Activated B cell treated with CpG ODN at 0.5 μM for 24 hours (primary cell): ENCODE measurements at regions not wholly inside any gene's neighbourhood (a gene's known extent, or its start where the extent isn't known, plus 50 kb on each side); places are given as distances from the start of the nearest gene placed in this dataset.

Experiments
- ATAC-seq: fragments of 200-7000 bp; cut with Tn5 transposase; one replicate; pipeline ENCODE4 v1.10.0; 2021; ENCODE audit warnings: low read depth, mild to moderate bottlenecking, moderate library complexity
- CTCF ChIA-PET: fragments of 350-600 bp; sonication (Branson Sonifier 250); formaldehyde crosslinking; loops from one replicate; lab custom pipeline; 2021; ENCODE audit warnings: antibody characterized with exemption; lab: Charles Lee
- POLR2A ChIA-PET: fragments of 350-600 bp; sonication (Branson Sonifier 250); formaldehyde crosslinking; loops from one replicate; lab custom pipeline; 2021; ENCODE audit warnings: antibody characterized with exemption; lab: Charles Lee
- DNase-seq: peaks from one replicate; pipeline ENCODE4 v3.0.0; 2022
- H3K27ac Mint-ChIP-seq: one replicate; pipeline ENCODE4 v1.8.0; 2020; ENCODE audit warnings: mixed read lengths
- H3K27me3 Mint-ChIP-seq: one replicate; pipeline ENCODE4 v1.8.0; 2021; ENCODE audit warnings: mixed read lengths
- H3K36me3 Mint-ChIP-seq: one replicate; pipeline ENCODE4 v1.8.0; 2021; ENCODE audit warnings: low read depth, mixed read lengths
- H3K4me1 Mint-ChIP-seq: one replicate; pipeline ENCODE4 v1.8.0; 2021; ENCODE audit warnings: mixed read lengths
- H3K4me3 Mint-ChIP-seq: one replicate; pipeline ENCODE4 v1.8.0; 2020; ENCODE audit warnings: mild to moderate bottlenecking, mixed read lengths
- H3K9me3 Mint-ChIP-seq: one replicate; pipeline ENCODE4 v1.8.0; 2020; ENCODE audit warnings: mixed read lengths
- CTCF ChIP-seq: fragments of 200-600 bp; IDR thresholded peaks from one replicate; pipeline ENCODE4 v1.8.0; 2022; ENCODE audit warnings: antibody characterized with exemption, mild to moderate bottlenecking
- intact Hi-C: fragments of 100-400 bp; cut with micrococcal nuclease; formaldehyde crosslinking; loops from one replicate; pipeline ENCODE4 v1.15.1; 2024

DNA sequence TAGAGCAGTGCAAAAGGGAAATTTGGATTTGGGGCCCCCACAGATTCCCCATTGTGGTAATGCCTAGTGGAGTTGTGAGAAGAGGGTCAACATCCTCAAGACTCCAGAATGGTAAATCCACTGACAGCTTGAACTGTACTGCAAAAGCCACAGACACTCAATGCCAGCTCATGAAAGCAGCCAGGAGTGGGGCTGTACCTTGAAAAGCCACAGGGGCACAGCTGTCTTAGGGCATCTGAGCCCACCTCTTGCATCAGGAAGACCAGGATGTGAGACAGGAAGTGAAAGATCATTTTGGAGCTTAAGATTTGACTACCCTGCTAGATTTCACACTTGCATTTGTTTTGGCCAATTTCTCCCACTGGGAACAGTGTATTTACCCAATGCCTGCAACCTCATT, 1548.9 kb upstream of the PCDH20 start:
- POLR2A ChIA-PET = no interaction called here

GRCh38 chr13:62960723-62961122, 1545.1 kb upstream of the PCDH20 start:
- Mint-ChIP-seq H3K4me3 (no peak overlapping the region), H3K9me3 (peaks cover 7% of the 10 kb centered on the region), H3K36me3 (no peaks in the 10 kb centered on the region), H3K4me1 (no peaks in the 10 kb centered on the region), H3K27ac (no peak overlapping the region), H3K27me3 (no peaks in the 10 kb centered on the region)
- no peak for DNase-seq
- POLR2A ChIA-PET = no interaction called here
- no peak for ATAC-seq
- intact Hi-C loops = no loop called here
- CTCF ChIA-PET = no interaction called here
- TF ChIP-seq CTCF = no peak

More for the DNA sequence above, 1548.9 kb upstream of the PCDH20 start:
- no peak overlapping the region for H3K27ac Mint-ChIP-seq
- CTCF ChIA-PET = no interaction called here
- H3K27me3 Mint-ChIP-seq = no peaks in the 10 kb centered on the region
- intact Hi-C loops = no loop called here
- no peak for DNase-seq
- H3K4me1 Mint-ChIP-seq = no peaks in the 10 kb centered on the region
- H3K9me3 Mint-ChIP-seq = peaks cover 14% of the 10 kb centered on the region
- no peak for ATAC-seq
- TF ChIP-seq CTCF = no peak
- no peak overlapping the region for H3K4me3 Mint-ChIP-seq
- no peaks in the 10 kb centered on the region for H3K36me3 Mint-ChIP-seq

DNA sequence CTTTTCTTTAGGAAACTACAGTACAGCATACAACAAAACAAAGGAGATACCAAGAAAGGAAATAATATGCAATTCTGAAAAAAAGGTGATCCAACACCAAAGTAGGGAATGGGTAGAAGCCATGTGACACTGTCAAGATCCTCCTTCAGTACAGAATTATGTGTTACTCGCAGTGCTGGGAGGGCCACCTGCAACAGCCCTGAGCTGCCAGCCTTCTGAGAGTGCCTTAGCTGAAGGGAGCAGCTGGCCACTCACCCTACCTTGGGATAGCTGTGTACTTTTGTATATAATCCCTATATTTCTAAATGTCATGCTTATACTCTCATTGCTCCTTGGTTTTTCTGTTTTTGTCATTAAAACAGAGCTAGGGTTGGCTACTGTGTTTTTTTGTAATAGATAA, 1518.2 kb upstream of the PCDH20 start:
- CTCF ChIA-PET = no interaction called here
- Mint-ChIP-seq H3K36me3 (no peaks in the 10 kb centered on the region), H3K9me3 (peaks cover 7% of the 10 kb centered on the region), H3K4me1 (no peaks in the 10 kb centered on the region), H3K4me3 (no peak overlapping the region), H3K27me3 (no peaks in the 10 kb centered on the region), H3K27ac (no peak overlapping the region)
- DNase-seq (no peak), ATAC-seq (no peak)
- POLR2A ChIA-PET = no interaction called here
- intact Hi-C loops = no loop called here
- no peak for TF ChIP-seq CTCF

- peaks cover 6% of the 10 kb centered on the region for H3K9me3 Mint-ChIP-seq
- no peak for TF ChIP-seq CTCF
- CTCF ChIA-PET = no interaction called here
- H3K36me3 Mint-ChIP-seq = no peaks in the 10 kb centered on the region
- no peak overlapping the region for H3K27ac Mint-ChIP-seq
- POLR2A ChIA-PET = no interaction called here
- H3K27me3 Mint-ChIP-seq = no peaks in the 10 kb centered on the region
- H3K4me3 Mint-ChIP-seq = no peak overlapping the region
- no peak for DNase-seq
- no peak for ATAC-seq
- intact Hi-C loops = no loop called here
- H3K4me1 Mint-ChIP-seq = no peaks in the 10 kb centered on the region
Observed at GRCh38 chr13:62932256-62932883, 1516.7 kb upstream of the PCDH20 start.

GRCh38 chr13:62931853-62932252, 1516.2 kb upstream of the PCDH20 start:
- Mint-ChIP-seq H3K4me1 (no peaks in the 10 kb centered on the region), H3K27me3 (no peaks in the 10 kb centered on the region), H3K36me3 (no peaks in the 10 kb centered on the region), H3K9me3 (peaks cover 6% of the 10 kb centered on the region), H3K27ac (no peak overlapping the region), H3K4me3 (no peak overlapping the region)
- ATAC-seq = no peak
- intact Hi-C loops = no loop called here
- no peak for DNase-seq
- POLR2A ChIA-PET = no interaction called here
- no peak for TF ChIP-seq CTCF
- CTCF ChIA-PET = no interaction called here
